GM19351 (cell line): ENCODE measurements at regions not wholly inside any gene's neighbourhood (a gene's known extent, or its start where the extent isn't known, plus 50 kb on each side); places are given as distances from the start of the nearest gene placed in this dataset.

Experiments
- ATAC-seq: cut with Tn5 transposase; IDR thresholded peaks from one replicate; pipeline ENCODE4 v1.9.1; 2021; ENCODE audit warnings: mild to moderate bottlenecking, moderate library complexity; ENCODE audit not compliant: unreplicated experiment

- no peak for ATAC-seq
Observed at GRCh38 chr18:45222180-45222579, 393.1 kb upstream of the SLC14A2 start.

- ATAC-seq, result no peak
Observed at GRCh38 chr18:45227001-45227742, 388.1 kb upstream of the SLC14A2 start.

- ATAC-seq, result no peak
Observed at GRCh38 chr18:45228796-45229388, 386.4 kb upstream of the SLC14A2 start.

- ATAC-seq, result no peak
Observed at GRCh38 chr18:45231617-45232016, 383.7 kb upstream of the SLC14A2 start.

- ATAC-seq, result no peak
Observed at GRCh38 chr18:45232061-45232460, 383.2 kb upstream of the SLC14A2 start.

- no peak for ATAC-seq
Observed at GRCh38 chr18:45236676-45237075, 378.6 kb upstream of the SLC14A2 start.

GRCh38 chr18:45237343-45238098 lies 377.8 kb upstream of the SLC14A2 start:
- no peak for ATAC-seq

GRCh38 chr18:45241271-45241670 lies 374.0 kb upstream of the SLC14A2 start:
- ATAC-seq, result no peak

- ATAC-seq, result no peak
Observed at GRCh38 chr18:45241982-45242565, 373.2 kb upstream of the SLC14A2 start.

- ATAC-seq, result no peak
Observed at GRCh38 chr18:45243340-45244110, 371.8 kb upstream of the SLC14A2 start.

- ATAC-seq, result no peak
Observed at GRCh38 chr18:45245091-45245511, 370.2 kb upstream of the SLC14A2 start.

- ATAC-seq, result no peak
Observed at GRCh38 chr18:45248240-45248903, 366.9 kb upstream of the SLC14A2 start.

- no peak for ATAC-seq
Observed at GRCh38 chr18:45249246-45249661, 366.0 kb upstream of the SLC14A2 start.

- no peak for ATAC-seq
Observed at GRCh38 chr18:45250479-45250878, 364.8 kb upstream of the SLC14A2 start.

GRCh38 chr18:45251236-45251635 lies 364.0 kb upstream of the SLC14A2 start:
- ATAC-seq, result no peak

GRCh38 chr18:45252474-45252873 lies 362.8 kb upstream of the SLC14A2 start:
- ATAC-seq, result no peak

- ATAC-seq, result no peak
Observed at GRCh38 chr18:45253056-45253565, 362.2 kb upstream of the SLC14A2 start.

GRCh38 chr18:45253973-45254708 lies 361.1 kb upstream of the SLC14A2 start:
- ATAC-seq, result no peak

GRCh38 chr18:45254709-45255082 lies 360.6 kb upstream of the SLC14A2 start:
- ATAC-seq, result no peak
